SH-SY5Y (cell line): ENCODE measurements at regions not wholly inside any gene's neighbourhood (a gene's known extent, or its start where the extent isn't known, plus 50 kb on each side); places are given as distances from the start of the nearest gene placed in this dataset.

Experiments used
- GATA2 ChIP-seq: IDR thresholded peaks from 2 replicates; pipeline ENCODE4 v1.6.1; 2011; ENCODE audit warnings: mild to moderate bottlenecking, low read depth, low read length
- GATA3 ChIP-seq: IDR thresholded peaks from 2 replicates; pipeline ENCODE4 v1.6.1; 2011; ENCODE audit warnings: low read depth, mild to moderate bottlenecking, low read length, moderate library complexity

GRCh38 chr7:50156706-50157105 is 63.7 kb upstream of the ZPBP start:
- TF ChIP-seq GATA3 (no peak), GATA2 (no peak)

DNA sequence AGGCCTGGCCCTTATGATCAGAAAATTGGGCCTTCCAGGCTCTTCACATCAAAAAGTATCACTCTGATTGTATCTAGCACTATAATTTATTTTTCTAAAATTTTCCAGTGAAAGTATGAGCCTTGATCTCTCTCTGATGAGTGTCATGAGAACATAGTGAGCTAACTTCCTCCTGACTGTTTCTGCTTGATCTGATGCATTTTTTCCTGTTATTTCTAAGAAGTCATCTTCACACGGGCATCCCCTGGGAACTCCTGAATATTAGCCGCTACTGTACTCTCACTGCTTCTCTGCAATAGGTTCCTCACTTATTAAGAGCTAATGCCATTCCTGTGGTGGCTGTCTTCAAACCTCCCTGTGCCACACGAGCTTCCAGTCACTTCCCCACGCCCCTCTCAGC is 63.1 kb upstream of the ZPBP start:
- TF ChIP-seq GATA2 (no peak), GATA3 (no peak)

DNA sequence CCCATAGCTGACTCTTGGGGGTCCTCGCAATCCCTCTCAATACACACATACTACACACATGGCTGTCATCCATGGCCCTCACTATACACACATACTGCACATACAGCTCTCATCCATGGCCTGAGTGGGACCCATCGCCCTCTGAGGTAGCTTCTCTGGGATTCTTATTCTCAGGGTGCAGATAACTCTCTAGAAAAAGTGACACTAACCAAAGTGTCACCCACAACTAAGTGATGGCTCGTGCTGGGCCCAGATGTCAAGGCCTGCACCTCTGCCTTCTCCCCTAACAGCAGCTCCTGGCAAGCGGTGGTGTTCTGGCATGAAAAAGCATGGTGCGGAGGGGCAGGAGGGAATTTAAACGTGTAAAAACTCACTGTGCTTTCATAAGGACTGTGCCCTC is 62.7 kb upstream of the ZPBP start:
- TF ChIP-seq GATA2 (no peak), GATA3 (no peak)

- TF ChIP-seq GATA2: no peak
Measured at GRCh38 chr7:50153995-50154394, 60.9 kb upstream of the ZPBP start.

GRCh38 chr7:50153148-50153547 is 60.1 kb upstream of the ZPBP start:
- TF ChIP-seq GATA2 (no peak), GATA3 (no peak)

- TF ChIP-seq GATA3 (no peak), GATA2 (no peak)
Measured at GRCh38 chr7:50152486-50152885, 59.4 kb upstream of the ZPBP start.

DNA sequence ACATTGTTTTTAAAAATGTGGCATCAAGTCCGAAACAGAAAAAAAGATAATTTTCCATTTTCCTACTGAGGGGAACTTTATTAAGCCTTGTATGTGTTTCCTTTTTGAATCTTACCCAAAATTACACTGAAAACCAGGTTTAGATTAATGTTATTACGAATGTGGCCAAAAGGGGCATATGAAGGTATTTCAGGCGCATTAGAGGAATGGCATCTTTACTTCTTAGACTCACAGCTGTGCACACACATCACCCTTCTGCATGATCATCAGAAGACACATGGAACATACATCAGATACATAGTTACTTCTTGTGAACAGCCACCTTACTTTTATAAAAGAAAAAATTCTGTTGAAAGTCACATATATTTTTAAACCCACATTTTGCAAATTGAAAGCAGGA is 58.6 kb upstream of the ZPBP start:
- TF ChIP-seq GATA3: no peak
- TF ChIP-seq GATA2: no peak

DNA sequence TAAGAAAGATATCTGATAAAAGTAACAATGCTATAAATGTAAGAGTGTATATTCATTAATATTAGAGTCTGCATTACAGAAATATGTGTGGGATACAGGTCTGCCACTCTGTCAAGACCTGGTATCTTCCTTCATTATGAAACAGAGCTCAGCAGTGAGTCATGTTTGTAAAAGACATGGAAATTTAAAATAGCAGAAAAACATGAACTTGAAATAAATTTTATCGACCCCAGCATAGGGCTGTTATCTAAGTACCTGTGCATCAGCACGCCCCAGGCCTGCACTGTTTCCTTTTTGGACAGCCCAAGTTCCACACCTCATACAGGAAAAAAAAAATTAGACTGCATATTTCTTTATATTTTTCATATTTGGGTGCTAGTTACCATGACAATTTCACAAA is 58.0 kb upstream of the ZPBP start:
- no peak for TF ChIP-seq GATA2
- TF ChIP-seq GATA3: no peak

DNA sequence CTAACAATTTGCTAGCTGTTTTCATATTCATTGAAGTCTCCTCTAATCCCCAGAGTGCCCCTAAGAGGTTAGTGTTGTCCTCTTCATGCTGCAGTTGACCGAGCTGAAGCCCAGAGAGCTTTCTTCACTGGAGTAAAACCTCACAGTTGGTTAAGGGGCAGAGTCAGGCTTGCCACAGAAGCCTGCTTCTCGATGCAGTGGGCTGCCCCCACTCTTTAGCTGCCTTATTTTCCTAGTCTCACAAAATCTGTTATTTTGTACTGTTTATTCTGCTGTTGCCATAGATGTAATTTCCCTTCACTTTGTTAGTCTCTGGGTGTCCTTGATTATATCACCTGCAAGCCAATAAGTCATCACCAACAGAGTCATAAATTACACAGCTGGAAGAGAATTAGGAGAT is 56.3 kb upstream of the ZPBP start:
- TF ChIP-seq GATA3 (no peak), GATA2 (no peak)

DNA sequence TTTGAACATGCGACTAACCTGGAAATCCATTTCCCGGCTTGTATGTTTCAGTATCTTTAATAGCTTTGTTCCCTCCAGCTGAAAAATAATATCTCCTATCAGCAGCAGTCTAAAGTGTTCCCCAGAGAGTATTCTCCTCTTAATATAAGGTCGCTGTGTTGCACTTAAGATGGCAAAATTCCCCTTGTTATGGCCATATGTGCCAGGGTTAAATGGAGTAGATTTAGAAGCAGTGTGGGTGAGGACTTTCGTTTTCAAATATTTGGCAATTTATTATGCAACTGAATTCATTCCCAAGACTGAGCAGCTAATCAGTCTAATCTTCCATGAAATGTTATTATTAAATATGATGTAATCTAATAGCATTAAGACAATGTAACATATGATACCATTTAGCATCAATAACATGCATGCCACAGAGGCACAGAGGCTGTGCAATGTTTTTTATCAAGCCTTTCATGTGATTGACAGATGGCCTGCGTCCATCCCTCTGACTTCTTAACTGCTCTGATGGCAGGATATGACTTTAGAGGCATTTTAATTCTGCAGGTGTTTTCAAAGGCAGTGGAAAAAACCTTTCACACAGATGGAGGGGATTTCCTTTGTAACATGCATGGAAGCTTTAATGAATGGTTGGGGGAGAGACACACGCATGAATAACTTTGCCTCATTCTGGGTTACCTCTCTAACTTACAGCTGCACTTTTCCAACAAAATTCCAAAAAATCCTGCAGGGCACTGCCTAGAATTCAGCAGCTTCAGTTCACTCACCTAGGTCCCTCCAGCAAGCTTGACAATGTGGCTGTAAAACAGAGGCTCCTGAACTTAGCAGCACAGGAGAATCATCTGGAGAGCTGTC is 55.1 kb upstream of the ZPBP start:
- no peak for TF ChIP-seq GATA3
- TF ChIP-seq GATA2: no peak

DNA sequence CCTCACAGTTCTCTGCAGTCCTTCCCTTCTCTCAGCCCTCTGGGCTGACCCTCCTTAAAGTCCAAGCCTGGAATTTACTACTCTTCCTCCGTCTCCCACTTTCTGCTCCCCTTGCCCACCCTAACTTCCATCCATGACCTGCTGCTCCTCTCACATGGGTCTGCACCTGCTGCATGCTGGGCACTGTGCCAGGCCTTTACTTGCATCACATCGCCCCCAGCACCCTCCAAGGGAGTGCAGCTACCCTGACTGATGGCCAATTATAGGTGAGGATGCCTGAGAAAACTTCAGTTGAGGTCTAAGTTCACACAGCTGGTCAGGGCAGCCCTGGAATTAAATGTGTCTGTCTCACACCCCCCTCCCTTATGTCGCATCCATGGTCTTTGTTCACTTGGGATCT is 53.6 kb upstream of the ZPBP start:
- TF ChIP-seq GATA3 (no peak), GATA2 (no peak)

- TF ChIP-seq GATA2 (no peak), GATA3 (no peak)
Measured at GRCh38 chr7:50145801-50146338, 52.8 kb upstream of the ZPBP start.

DNA sequence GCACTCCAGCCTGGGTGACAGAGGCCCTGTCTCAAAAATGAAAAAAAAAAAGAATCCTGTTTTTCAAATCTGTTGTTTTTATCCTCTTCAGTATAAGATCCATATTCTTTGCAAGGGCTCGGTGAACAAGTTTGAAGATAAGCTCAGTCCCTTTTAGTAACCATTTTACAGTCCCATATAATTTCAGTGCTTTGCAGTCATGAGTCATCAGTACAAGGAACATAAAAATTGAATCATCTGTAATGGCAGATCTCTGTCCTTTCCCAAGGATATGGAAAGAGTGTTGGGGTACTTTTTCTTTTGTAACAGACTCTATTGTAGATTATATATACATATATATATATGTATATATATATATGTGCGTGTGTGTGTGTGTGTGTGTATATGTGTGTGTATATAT is 52.2 kb upstream of the ZPBP start:
- no peak for TF ChIP-seq GATA3
- no peak for TF ChIP-seq GATA2
